ENCODE measurements at regions not wholly inside any gene's neighbourhood (a gene's known extent, or its start where the extent isn't known, plus 50 kb on each side); places are given as distances from the start of the nearest gene placed in this dataset.

DNA sequence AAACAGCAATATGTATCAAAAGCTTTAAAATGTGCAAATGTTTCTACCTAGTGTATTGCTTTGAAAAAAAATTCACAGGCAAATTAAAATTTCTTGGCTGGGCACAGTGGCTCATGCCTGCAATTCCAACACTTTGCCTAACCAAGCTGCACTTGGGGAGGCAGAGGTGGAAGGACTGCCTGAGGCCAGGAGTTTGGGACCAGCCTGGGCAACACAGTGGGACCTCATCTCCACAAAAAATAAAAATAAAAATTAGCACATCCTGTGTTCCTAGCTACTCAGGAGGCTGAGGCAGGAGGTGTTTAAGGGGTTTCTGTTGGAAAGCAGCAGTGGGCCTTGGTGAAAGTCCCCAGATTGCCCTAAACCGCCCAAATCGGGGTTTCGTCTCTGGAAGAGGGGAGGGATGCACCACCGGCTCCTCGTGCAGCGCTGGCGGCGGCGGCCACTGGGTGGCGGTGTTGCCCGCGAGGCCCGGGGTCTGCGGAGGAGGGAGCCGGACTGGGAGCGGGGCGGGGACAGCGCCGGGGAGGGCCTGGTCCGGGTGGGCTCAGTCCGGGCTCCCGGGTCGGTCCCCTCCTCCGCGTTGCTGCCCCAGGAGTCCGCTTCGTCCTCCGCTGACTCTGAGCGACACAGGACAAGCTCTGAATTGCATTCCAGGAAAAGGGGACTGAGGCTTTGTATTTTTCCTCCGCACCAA lies 265.6 kb downstream of the AACS start:
- Histone ChIP-seq H3K27ac (ENCODE audit: low read depth in 1 of 2, low read length in 1 of 2) (no peak overlapping the region), H3K36me3 (ENCODE audit: control insufficient read depth in 2 of 2, insufficient read depth in 2 of 2, low read length in 1 of 2) (no peaks in the 10 kb centered on the region), H3K4me3 (ENCODE audit: low read length in 2 of 2) (no peak overlapping the region), H3K9me3 (ENCODE audit: control insufficient read depth in 2 of 2, insufficient read depth in 1 of 2, low read length in 1 of 2) (no peaks in the 10 kb centered on the region), H3K4me1 (ENCODE audit: control insufficient read depth in 2 of 2, insufficient read depth in 2 of 2, low read length in 2 of 2) (no peaks in the 10 kb centered on the region), H3K27me3 (ENCODE audit: control insufficient read depth in 2 of 2, insufficient read depth in 1 of 2, low read length in 1 of 2) (peaks cover 5 to 13% of the 10 kb centered on the region in 2 donors)
- WGBS = 2% methylated on average over 30 of the region's 30 CpGs
- DNase-seq (ENCODE audit: low read depth in 6 of 9, low spot score in 9 of 9) = peak in 5 of 9 donors; percentile 7 to 25 (median 15)

DNA sequence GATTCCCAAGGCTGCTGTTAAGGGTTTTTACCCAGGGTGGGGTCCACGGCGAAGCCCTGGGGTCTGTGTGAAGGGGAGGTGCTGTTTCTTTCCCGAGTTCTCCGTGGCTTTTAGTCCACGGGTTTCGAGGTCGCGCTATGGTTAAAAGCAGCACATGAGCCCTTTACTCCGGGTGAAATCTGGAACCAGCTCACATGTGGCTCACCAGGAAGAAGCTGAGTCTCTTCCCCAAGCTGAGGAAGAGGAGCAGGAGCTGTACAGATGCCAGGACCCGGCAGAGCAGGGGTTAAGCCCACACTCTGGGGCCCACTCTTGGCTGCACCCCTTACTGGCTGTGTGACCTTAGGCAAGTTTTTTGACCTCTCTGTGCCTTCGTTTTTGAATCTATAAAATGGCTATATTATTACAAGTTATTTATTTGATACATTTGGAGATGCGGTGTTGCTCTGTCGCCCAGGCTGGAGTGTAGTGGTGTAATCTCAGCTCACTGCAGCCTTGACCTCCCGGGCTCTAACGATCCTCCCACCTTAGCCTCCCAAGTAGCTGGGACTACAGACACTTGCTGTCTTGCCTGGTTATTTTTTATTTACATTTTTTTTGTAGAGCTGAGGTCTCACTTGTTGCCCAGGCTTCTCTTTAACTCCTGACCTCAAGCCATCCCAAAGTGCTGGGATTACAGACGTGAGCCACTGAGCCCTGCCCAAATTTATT lies 266.3 kb downstream of the AACS start:
- no peak for DNase-seq (ENCODE audit: low read depth in 6 of 9, low spot score in 9 of 9)
- no peak overlapping the region for H3K27ac ChIP-seq (ENCODE audit: low read depth in 1 of 2, low read length in 1 of 2)
- H3K4me3 ChIP-seq (ENCODE audit: low read length in 2 of 2) = no peak overlapping the region
- no peaks in the 10 kb centered on the region for H3K9me3 ChIP-seq (ENCODE audit: control insufficient read depth in 2 of 2, insufficient read depth in 1 of 2, low read length in 1 of 2)
- H3K4me1 ChIP-seq (ENCODE audit: control insufficient read depth in 2 of 2, insufficient read depth in 2 of 2, low read length in 2 of 2) = no peaks in the 10 kb centered on the region
- peaks cover 5 to 13% of the 10 kb centered on the region in 2 donors for H3K27me3 ChIP-seq (ENCODE audit: control insufficient read depth in 2 of 2, insufficient read depth in 1 of 2, low read length in 1 of 2)
- 41% methylated on average over 16 of the region's 16 CpGs for WGBS
- H3K36me3 ChIP-seq (ENCODE audit: control insufficient read depth in 2 of 2, insufficient read depth in 2 of 2, low read length in 1 of 2) = no peaks in the 10 kb centered on the region

DNA sequence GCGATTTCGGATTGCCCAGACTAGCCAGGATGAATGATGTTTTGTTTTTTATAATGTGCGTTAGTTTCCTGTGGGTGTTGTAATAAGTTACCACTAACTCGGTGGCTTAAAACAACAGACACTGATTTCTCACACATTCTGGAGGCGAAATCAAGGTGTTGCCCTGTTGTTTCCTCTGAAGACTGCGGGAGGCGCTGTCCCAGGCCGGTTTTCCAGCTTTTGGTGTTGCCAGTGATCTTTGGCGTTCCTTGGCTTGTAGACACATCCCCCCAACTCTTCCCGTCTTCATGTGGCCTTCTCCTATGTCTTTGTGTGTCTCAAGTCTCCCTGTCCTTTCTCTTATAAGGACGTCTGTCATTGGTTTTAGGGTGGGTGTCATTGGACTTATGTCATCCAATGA lies 267.7 kb downstream of the AACS start:
- 65% methylated on average over 11 of the region's 11 CpGs for WGBS

DNA sequence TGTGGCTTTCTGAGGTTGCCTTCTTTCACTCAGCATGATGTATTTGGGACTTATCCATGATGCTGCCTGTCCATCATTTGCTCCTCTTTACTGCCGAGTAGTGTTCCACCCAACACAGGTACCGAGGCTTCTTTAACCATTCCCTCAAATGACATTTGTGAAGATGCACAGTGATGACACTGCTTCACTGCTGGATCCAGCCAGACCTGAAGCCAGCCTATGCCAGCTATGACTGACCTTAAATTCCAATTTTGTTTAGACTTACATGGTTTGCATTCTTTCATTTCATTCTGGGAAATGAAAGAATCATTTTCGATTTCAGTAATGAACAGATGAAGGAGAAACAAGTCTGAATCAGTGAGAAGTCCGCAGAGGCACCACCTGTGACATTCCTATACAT lies 271.0 kb downstream of the AACS start:
- peaks cover 2 to 8% of the 10 kb centered on the region in 2 donors for H3K27me3 ChIP-seq (ENCODE audit: control insufficient read depth in 2 of 2, insufficient read depth in 1 of 2, low read length in 1 of 2)
- H3K4me3 ChIP-seq (ENCODE audit: low read length in 2 of 2) = no peak overlapping the region
- no peaks in the 10 kb centered on the region for H3K36me3 ChIP-seq (ENCODE audit: control insufficient read depth in 2 of 2, insufficient read depth in 2 of 2, low read length in 1 of 2)
- no peak overlapping the region for H3K27ac ChIP-seq (ENCODE audit: low read depth in 1 of 2, low read length in 1 of 2)
- H3K9me3 ChIP-seq (ENCODE audit: control insufficient read depth in 2 of 2, insufficient read depth in 1 of 2, low read length in 1 of 2) = no peaks in the 10 kb centered on the region
- H3K4me1 ChIP-seq (ENCODE audit: control insufficient read depth in 2 of 2, insufficient read depth in 2 of 2, low read length in 2 of 2) = no peaks in the 10 kb centered on the region
- DNase-seq (ENCODE audit: low read depth in 6 of 9, low spot score in 9 of 9) = no peak
- 94% methylated on average over 4 of the region's 4 CpGs for WGBS

More for the DNA sequence above, 267.7 kb downstream of the AACS start:
- H3K4me1 ChIP-seq (ENCODE audit: control insufficient read depth in 2 of 2, insufficient read depth in 2 of 2, low read length in 2 of 2) = no peaks in the 10 kb centered on the region
- no peak overlapping the region for H3K27ac ChIP-seq (ENCODE audit: low read depth in 1 of 2, low read length in 1 of 2)
- H3K4me3 ChIP-seq (ENCODE audit: low read length in 2 of 2) = no peak overlapping the region
- H3K27me3 ChIP-seq (ENCODE audit: control insufficient read depth in 2 of 2, insufficient read depth in 1 of 2, low read length in 1 of 2) = peaks cover 5 to 13% of the 10 kb centered on the region in 2 donors
- no peaks in the 10 kb centered on the region for H3K9me3 ChIP-seq (ENCODE audit: control insufficient read depth in 2 of 2, insufficient read depth in 1 of 2, low read length in 1 of 2)
- H3K36me3 ChIP-seq (ENCODE audit: control insufficient read depth in 2 of 2, insufficient read depth in 2 of 2, low read length in 1 of 2) = no peaks in the 10 kb centered on the region
- no peak for DNase-seq (ENCODE audit: low read depth in 6 of 9, low spot score in 9 of 9)

DNA sequence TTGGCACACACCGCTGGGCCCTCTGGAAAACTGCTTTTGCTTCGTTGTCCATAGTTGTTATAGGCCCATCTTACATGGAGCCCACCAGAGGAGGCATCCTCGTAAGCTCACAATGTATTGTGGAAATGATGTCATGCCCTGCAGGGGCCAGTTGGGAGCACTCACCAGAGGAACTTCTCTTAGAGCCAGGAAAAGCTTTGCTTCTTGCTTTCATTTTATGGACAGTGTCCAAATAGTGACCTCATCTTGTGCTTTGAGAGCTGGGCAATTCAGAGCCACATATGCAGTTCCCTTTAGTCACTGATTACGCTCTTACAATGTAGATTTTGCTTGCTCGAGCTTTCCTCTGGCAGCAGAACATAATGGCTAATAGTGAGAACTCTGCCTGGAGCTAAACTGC lies 275.6 kb downstream of the AACS start:
- Histone ChIP-seq H3K9me3 (ENCODE audit: control insufficient read depth in 2 of 2, insufficient read depth in 1 of 2, low read length in 1 of 2) (no peaks in the 10 kb centered on the region), H3K4me1 (ENCODE audit: control insufficient read depth in 2 of 2, insufficient read depth in 2 of 2, low read length in 2 of 2) (no peaks in the 10 kb centered on the region), H3K4me3 (ENCODE audit: low read length in 2 of 2) (no peak overlapping the region), H3K27me3 (ENCODE audit: control insufficient read depth in 2 of 2, insufficient read depth in 1 of 2, low read length in 1 of 2) (no peaks in the 10 kb centered on the region), H3K36me3 (ENCODE audit: control insufficient read depth in 2 of 2, insufficient read depth in 2 of 2, low read length in 1 of 2) (no peaks in the 10 kb centered on the region), H3K27ac (ENCODE audit: low read depth in 1 of 2, low read length in 1 of 2) (no peak overlapping the region)
- no peak for DNase-seq (ENCODE audit: low read depth in 6 of 9, low spot score in 9 of 9)
- WGBS = 67% methylated on average over 5 of the region's 5 CpGs

DNA sequence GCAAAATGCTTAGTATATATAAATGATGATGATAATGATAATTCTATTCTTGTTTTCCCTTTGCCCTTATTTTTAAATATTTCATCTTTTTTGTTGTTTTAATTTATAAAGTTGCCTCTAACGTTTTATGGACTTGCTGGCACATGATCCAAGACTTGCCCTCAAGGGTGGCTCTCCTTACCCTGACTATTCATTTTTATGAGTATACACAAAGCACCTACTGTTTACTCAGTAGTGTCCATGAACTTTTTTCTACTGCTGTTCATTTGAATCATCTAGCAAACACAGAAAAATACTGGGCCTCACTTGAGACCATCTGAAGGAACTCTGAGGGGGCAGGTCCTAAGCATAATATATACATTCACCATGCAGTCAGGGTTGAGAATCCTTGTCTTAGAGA lies 276.2 kb downstream of the AACS start:
- 85% methylated on average over 1 of the region's 1 CpG for WGBS
- Histone ChIP-seq H3K4me3 (ENCODE audit: low read length in 2 of 2) (no peak overlapping the region), H3K9me3 (ENCODE audit: control insufficient read depth in 2 of 2, insufficient read depth in 1 of 2, low read length in 1 of 2) (no peaks in the 10 kb centered on the region), H3K36me3 (ENCODE audit: control insufficient read depth in 2 of 2, insufficient read depth in 2 of 2, low read length in 1 of 2) (no peaks in the 10 kb centered on the region), H3K4me1 (ENCODE audit: control insufficient read depth in 2 of 2, insufficient read depth in 2 of 2, low read length in 2 of 2) (no peaks in the 10 kb centered on the region), H3K27me3 (ENCODE audit: control insufficient read depth in 2 of 2, insufficient read depth in 1 of 2, low read length in 1 of 2) (no peaks in the 10 kb centered on the region), H3K27ac (ENCODE audit: low read depth in 1 of 2, low read length in 1 of 2) (no peak overlapping the region)
- no peak for DNase-seq (ENCODE audit: low read depth in 6 of 9, low spot score in 9 of 9)

DNA sequence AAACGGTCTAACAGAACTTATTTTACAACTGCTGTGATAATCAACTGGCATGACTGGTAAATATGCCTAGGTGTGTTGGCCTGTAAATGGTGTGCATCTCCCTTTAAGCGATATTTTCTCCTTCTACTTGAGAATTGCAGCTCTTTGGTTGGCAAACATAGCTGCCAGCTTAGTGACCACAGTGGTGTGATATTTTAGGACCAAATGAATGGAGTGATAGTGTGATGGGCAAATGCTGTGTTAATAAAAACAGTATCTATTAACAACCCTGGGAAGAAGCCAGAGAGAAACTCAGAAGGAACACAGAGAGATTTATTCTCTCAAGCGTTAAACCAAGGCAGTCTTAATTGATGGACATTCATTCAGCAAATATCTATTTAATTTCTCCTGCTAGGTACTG lies 278.4 kb downstream of the AACS start:
- H3K27ac ChIP-seq (ENCODE audit: low read depth in 1 of 2, low read length in 1 of 2) = no peak overlapping the region
- no peaks in the 10 kb centered on the region for H3K9me3 ChIP-seq (ENCODE audit: control insufficient read depth in 2 of 2, insufficient read depth in 1 of 2, low read length in 1 of 2)
- no peaks in the 10 kb centered on the region for H3K36me3 ChIP-seq (ENCODE audit: control insufficient read depth in 2 of 2, insufficient read depth in 2 of 2, low read length in 1 of 2)
- no peak overlapping the region for H3K4me3 ChIP-seq (ENCODE audit: low read length in 2 of 2)
- no peaks in the 10 kb centered on the region for H3K27me3 ChIP-seq (ENCODE audit: control insufficient read depth in 2 of 2, insufficient read depth in 1 of 2, low read length in 1 of 2)
- DNase-seq (ENCODE audit: low read depth in 6 of 9, low spot score in 9 of 9) = no peak
- no peaks in the 10 kb centered on the region for H3K4me1 ChIP-seq (ENCODE audit: control insufficient read depth in 2 of 2, insufficient read depth in 2 of 2, low read length in 2 of 2)
- WGBS = 94% methylated on average over 3 of the region's 3 CpGs

DNA sequence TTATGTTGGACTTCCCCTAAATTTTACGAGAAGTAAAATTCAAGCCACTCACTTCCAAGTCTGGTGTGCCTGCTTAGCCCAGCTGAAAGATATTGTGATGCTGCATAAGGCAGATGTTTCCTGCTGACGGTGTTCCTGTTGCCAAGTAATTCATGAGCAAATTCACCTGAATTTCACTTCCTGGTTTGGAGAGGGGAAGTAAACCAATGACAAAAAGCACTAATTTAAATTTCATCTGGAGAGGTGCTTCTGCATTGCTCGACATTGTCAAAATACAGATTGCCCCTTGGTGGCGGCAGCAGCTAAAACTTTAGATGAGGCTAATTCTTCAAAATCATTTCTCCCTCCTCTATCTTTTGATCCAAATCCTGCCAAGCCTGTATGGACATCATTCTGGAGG lies 281.1 kb downstream of the AACS start:
- no peak overlapping the region for H3K27ac ChIP-seq (ENCODE audit: low read depth in 1 of 2, low read length in 1 of 2)
- H3K4me3 ChIP-seq (ENCODE audit: low read length in 2 of 2) = no peak overlapping the region
- H3K27me3 ChIP-seq (ENCODE audit: control insufficient read depth in 2 of 2, insufficient read depth in 1 of 2, low read length in 1 of 2) = no peaks in the 10 kb centered on the region
- 8% methylated on average over 4 of the region's 4 CpGs for WGBS
- no peaks in the 10 kb centered on the region for H3K36me3 ChIP-seq (ENCODE audit: control insufficient read depth in 2 of 2, insufficient read depth in 2 of 2, low read length in 1 of 2)
- H3K9me3 ChIP-seq (ENCODE audit: control insufficient read depth in 2 of 2, insufficient read depth in 1 of 2, low read length in 1 of 2) = no peaks in the 10 kb centered on the region
- H3K4me1 ChIP-seq (ENCODE audit: control insufficient read depth in 2 of 2, insufficient read depth in 2 of 2, low read length in 2 of 2) = no peaks in the 10 kb centered on the region
- no peak for DNase-seq (ENCODE audit: low read depth in 6 of 9, low spot score in 9 of 9)

DNA sequence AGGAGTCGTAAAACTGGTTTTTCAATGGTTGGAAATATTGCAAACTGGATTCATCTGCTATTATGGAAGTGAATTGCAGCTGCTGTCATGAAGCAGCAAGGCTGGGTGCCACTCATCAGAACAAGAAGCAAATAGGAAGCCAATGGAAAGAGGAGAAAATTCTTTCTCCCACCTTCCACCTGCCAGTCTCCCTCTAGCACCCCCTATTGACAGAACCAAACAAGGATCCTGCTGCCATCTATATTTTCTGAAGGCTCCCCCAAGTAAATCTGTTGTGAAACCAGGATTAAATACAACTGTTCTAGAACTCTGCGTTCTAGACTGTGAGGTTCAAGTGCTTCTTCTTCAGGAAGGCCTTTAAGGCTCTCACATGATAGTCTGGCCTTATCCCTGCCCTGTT lies 286.6 kb downstream of the AACS start:
- H3K4me1 ChIP-seq (ENCODE audit: control insufficient read depth in 2 of 2, insufficient read depth in 2 of 2, low read length in 2 of 2) = no peaks in the 10 kb centered on the region
- WGBS = 95% methylated on average over 2 of the region's 2 CpGs
- no peaks in the 10 kb centered on the region for H3K27me3 ChIP-seq (ENCODE audit: control insufficient read depth in 2 of 2, insufficient read depth in 1 of 2, low read length in 1 of 2)
- no peak for DNase-seq (ENCODE audit: low read depth in 6 of 9, low spot score in 9 of 9)
- H3K4me3 ChIP-seq (ENCODE audit: low read length in 2 of 2) = no peak overlapping the region
- H3K9me3 ChIP-seq (ENCODE audit: control insufficient read depth in 2 of 2, insufficient read depth in 1 of 2, low read length in 1 of 2) = no peaks in the 10 kb centered on the region
- no peaks in the 10 kb centered on the region for H3K36me3 ChIP-seq (ENCODE audit: control insufficient read depth in 2 of 2, insufficient read depth in 2 of 2, low read length in 1 of 2)
- H3K27ac ChIP-seq (ENCODE audit: low read depth in 1 of 2, low read length in 1 of 2) = no peak overlapping the region
